Karpas-422 (cell line): ENCODE measurements at regions not wholly inside any gene's neighbourhood (a gene's known extent, or its start where the extent isn't known, plus 50 kb on each side); places are given as distances from the start of the nearest gene placed in this dataset. TPM values are rescaled to one million over a fixed set of nuclear protein-coding genes. Genes with fewer than 3 reads are reported as not detected.
"Not testable (repeated sequence)": the region's sequence is repeated elsewhere in the genome, so short reads cannot be mapped to it uniquely, and the experiment has no call there.

Experiments
- DNase-seq: peaks from one replicate; pipeline ENCODE4 v3.0.0-alpha.2; 2015
- H2AFZ ChIP-seq: fragments of 200-600 bp; sonication (generic); 2 replicates; pipeline ENCODE4 v1.6.1; 2014; ENCODE audit warnings: antibody characterized with exemption, low read length, mixed read lengths
- H3K27ac ChIP-seq: fragments of 200-600 bp; sonication (generic); 2 replicates; pipeline ENCODE4 v1.5.1; 2014; ENCODE audit warnings: mild to moderate bottlenecking, low read length, moderate library complexity
- H3K27me3 ChIP-seq: fragments of 200-600 bp; sonication (generic); 2 replicates; pipeline ENCODE4 v1.6.1; 2014; ENCODE audit warnings: low read length, mixed read lengths
- H3K36me3 ChIP-seq: fragments of 200-600 bp; sonication (generic); 2 replicates; pipeline ENCODE4 v1.6.1; 2014; ENCODE audit warnings: low read length, mixed read lengths; ENCODE audit not compliant: insufficient read depth
- H3K4me1 ChIP-seq: fragments of 200-600 bp; sonication (generic); 2 replicates; pipeline ENCODE4 v1.6.1; 2014; ENCODE audit warnings: mild to moderate bottlenecking, low read length, mixed read lengths
- H3K4me2 ChIP-seq: fragments of 200-600 bp; sonication (generic); 2 replicates; pipeline ENCODE4 v1.6.1; 2014; ENCODE audit warnings: low read length, low read depth, mild to moderate bottlenecking; ENCODE audit not compliant: poor library complexity, severe bottlenecking
- H3K4me3 ChIP-seq: fragments of 200-600 bp; sonication (generic); 2 replicates; pipeline ENCODE4 v1.5.1; 2014; ENCODE audit warnings: mild to moderate bottlenecking, antibody characterized with exemption, low read length, mixed read lengths
- H3K79me2 ChIP-seq: fragments of 200-600 bp; sonication (generic); 2 replicates; pipeline ENCODE4 v1.6.1; 2014; ENCODE audit warnings: mild to moderate bottlenecking, low read length, mixed read lengths
- H3K9ac ChIP-seq: fragments of 200-600 bp; sonication (generic); 2 replicates; pipeline ENCODE4 v1.6.0; 2014; ENCODE audit warnings: low read length
- H3K9me2 ChIP-seq: fragments of 200-600 bp; sonication (generic), shearing (Covaris generic); replicated peaks from 2 replicates; pipeline ENCODE4 v1.6.0; 2014; ENCODE audit warnings: mild to moderate bottlenecking, low read length, moderate library complexity; ENCODE audit not compliant: insufficient read depth
- H3K9me3 ChIP-seq: fragments of 300-700, 200-600 bp; sonication (generic); 2 replicates; pipeline ENCODE4 v1.6.1; 2014; ENCODE audit warnings: low read length, mixed read lengths
- H4K20me1 ChIP-seq: fragments of 200-600 bp; sonication (generic); 2 replicates; pipeline ENCODE4 v1.6.1; 2014; ENCODE audit warnings: mild to moderate bottlenecking, antibody characterized with exemption, low read length, low read depth; ENCODE audit not compliant: insufficient read depth
- small RNA-seq: library from RNA; depleted of rRNA; stranded (forward); fragments of <200 nt; gene quantifications from one replicate; pipeline ENCODE3, GENCODE V24; 2014

DNA sequence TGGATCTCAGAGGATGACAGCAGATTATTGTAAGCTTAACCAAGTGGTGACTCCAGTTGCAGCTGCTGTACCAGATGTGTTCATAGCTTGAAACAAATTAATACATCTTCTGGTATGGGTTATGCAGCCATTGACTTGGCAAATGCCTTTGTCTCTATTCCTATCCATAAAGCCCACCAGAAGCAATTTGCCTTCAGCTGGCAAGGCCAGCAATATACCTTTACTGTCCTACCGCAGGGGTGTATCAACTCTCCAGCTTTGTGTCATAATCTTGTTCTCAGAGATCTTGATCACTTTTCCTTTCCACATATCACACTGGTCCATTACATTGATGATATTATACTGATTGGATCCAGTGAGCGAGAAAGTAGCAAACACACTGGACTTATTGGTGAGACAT is 59.3 kb upstream of the KRAS start:
- H3K79me2 ChIP-seq, H3K9me2 ChIP-seq, H3K4me2 ChIP-seq, H2AFZ ChIP-seq, H3K27ac ChIP-seq, H4K20me1 ChIP-seq, H3K4me1 ChIP-seq, H3K9ac ChIP-seq, H3K9me3 ChIP-seq, H3K4me3 ChIP-seq, DNase-seq, H3K36me3 ChIP-seq, H3K27me3 ChIP-seq: not testable (repeated sequence)

DNA sequence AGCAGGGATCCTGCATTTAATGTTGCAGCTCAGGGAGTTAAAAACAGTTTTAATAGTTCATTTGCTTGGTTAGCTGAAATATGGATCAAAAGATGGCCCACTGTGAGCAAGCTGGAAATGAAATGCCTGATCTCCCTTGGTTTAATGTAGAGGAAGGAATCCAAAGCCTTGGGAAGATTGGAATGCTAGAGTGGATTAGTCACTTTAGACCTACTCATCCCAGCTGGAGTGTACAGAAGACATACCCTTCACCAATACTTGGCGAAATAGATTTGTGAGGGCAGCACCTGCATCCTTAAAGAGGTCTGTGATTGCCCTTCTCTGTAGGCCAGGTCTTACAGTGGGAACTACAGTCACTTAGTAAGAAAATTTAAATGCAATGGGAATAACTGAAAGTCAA is 58.0 kb upstream of the KRAS start:
- H3K4me3 ChIP-seq: no peak overlapping the region
- no peaks in the 10 kb centered on the region for H3K27me3 ChIP-seq
- H2AFZ ChIP-seq: no peak overlapping the region
- no peak for DNase-seq
- H3K9me3 ChIP-seq: no peaks in the 10 kb centered on the region
- no peak overlapping the region for H3K9ac ChIP-seq
- H4K20me1 ChIP-seq: no peaks in the 10 kb centered on the region
- no peaks in the 10 kb centered on the region for H3K79me2 ChIP-seq
- H3K4me1 ChIP-seq: no peaks in the 10 kb centered on the region
- no peak overlapping the region for H3K4me2 ChIP-seq
- no peaks in the 10 kb centered on the region for H3K9me2 ChIP-seq
- no peaks in the 10 kb centered on the region for H3K36me3 ChIP-seq
- H3K27ac ChIP-seq: no peak overlapping the region

- Histone ChIP-seq H3K9ac (no peak overlapping the region), H3K4me3 (no peak overlapping the region), H2AFZ (no peak overlapping the region), H3K36me3 (no peaks in the 10 kb centered on the region), H4K20me1 (no peaks in the 10 kb centered on the region), H3K79me2 (no peaks in the 10 kb centered on the region), H3K27me3 (no peaks in the 10 kb centered on the region), H3K9me3 (no peaks in the 10 kb centered on the region), H3K9me2 (no peaks in the 10 kb centered on the region), H3K27ac (no peak overlapping the region), H3K4me2 (no peak overlapping the region), H3K4me1 (peaks cover 6% of the 10 kb centered on the region; the same call in 1 of the 2 replicates)
- no peak for DNase-seq
These were observed 57.1 kb upstream of the KRAS start for GRCh38 chr12:25307818-25308217.

GRCh38 chr12:25301798-25302197 is 51.1 kb upstream of the KRAS start:
- no peaks in the 10 kb centered on the region for H3K79me2 ChIP-seq
- H2AFZ ChIP-seq: no peak overlapping the region
- no peaks in the 10 kb centered on the region for H3K36me3 ChIP-seq
- H3K9me2 ChIP-seq: 0 out of 2 replicates have a peak, but pooled peaks cover 4% of the 10 kb centered on the region
- DNase-seq: no peak
- peaks cover 6% of the 10 kb centered on the region; the same call in 1 of the 2 replicates for H3K4me1 ChIP-seq
- no peak overlapping the region for H3K27ac ChIP-seq
- no peak overlapping the region for H3K4me2 ChIP-seq
- H3K4me3 ChIP-seq: no peak overlapping the region
- H3K27me3 ChIP-seq: no peaks in the 10 kb centered on the region
- H4K20me1 ChIP-seq: no peaks in the 10 kb centered on the region
- no peak overlapping the region for H3K9ac ChIP-seq
- H3K9me3 ChIP-seq: no peaks in the 10 kb centered on the region

Small RNA genes in the stretch of these regions (small RNA-seq; reads per million reads assigned to genes)
- not detected for gene AC092451.1
- gene RNU4-67P: 0.83 reads per million, percentile 24 among the genes with 10 or more reads in this experiment
